ENCODE measurements at regions not wholly inside any gene's neighbourhood (a gene's known extent, or its start where the extent isn't known, plus 50 kb on each side); places are given as distances from the start of the nearest gene placed in this dataset.

DNA sequence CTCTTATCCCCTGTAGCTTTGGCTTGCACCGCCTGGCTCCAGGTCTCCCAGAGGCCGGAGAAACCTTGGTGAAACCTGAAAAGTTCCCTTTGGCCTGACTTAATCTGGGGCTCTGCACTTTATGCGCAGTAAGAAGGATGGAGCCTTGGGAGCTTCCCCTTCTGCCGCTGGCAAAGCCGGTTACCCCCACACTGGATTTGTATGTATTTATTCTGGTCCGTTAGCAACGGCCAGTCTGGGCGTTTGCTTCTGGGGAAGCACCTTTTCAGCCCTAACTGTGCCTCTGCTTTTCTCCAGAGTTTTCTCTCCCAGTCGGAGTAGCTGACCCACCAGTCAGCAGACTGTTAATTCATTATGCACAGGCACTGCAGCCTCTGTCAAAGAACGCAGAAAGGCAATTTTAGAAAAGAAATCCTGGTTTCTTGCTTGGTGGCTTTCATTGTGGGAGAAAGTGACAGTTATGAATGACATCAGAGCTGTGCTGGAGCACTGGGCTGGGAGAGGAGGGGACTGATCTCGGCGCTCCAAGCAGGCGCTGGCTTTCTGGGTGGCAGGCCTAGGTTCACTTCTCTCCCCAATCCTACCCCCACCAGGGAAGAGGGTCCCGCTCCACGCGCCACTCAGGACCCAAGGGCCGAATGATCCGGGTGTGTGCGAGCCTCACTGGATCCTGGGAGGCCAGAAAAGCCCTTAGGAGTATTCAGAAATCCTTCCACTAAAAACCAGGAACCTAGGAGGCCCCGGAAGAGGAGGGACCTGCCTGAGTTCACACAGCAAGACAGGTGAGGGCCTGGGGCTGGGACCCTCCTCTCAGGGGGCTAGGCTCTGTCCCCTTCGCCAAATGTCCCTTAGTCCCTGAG is 70.2 kb downstream of the RTL6 start:
- TF ChIP-seq, protein P1, sequence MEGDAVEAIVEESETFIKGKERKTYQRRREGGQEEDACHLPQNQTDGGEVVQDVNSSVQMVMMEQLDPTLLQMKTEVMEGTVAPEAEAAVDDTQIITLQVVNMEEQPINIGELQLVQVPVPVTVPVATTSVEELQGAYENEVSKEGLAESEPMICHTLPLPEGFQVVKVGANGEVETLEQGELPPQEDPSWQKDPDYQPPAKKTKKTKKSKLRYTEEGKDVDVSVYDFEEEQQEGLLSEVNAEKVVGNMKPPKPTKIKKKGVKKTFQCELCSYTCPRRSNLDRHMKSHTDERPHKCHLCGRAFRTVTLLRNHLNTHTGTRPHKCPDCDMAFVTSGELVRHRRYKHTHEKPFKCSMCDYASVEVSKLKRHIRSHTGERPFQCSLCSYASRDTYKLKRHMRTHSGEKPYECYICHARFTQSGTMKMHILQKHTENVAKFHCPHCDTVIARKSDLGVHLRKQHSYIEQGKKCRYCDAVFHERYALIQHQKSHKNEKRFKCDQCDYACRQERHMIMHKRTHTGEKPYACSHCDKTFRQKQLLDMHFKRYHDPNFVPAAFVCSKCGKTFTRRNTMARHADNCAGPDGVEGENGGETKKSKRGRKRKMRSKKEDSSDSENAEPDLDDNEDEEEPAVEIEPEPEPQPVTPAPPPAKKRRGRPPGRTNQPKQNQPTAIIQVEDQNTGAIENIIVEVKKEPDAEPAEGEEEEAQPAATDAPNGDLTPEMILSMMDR (IDR thresholded peaks at IDR 0.05) = no peak
- TF ChIP-seq POLR2AphosphoS5 (IDR thresholded peaks at IDR 0.05) = no peak

All from gastroesophageal sphincter (tissue), 3 donors.